RWPE1 (cell line): ENCODE measurements at regions not wholly inside any gene's neighbourhood (a gene's known extent, or its start where the extent isn't known, plus 50 kb on each side); places are given as distances from the start of the nearest gene placed in this dataset.

ENCODE experiments used
- CTCF ChIA-PET: fragments of 350-600 bp; sonication (Branson Sonifier 250); formaldehyde crosslinking; extraction: SDS; loops from one replicate; lab custom pipeline; 2021; lab: Yijun Ruan, JAX
- POLR2A ChIA-PET: fragments of 400-600 bp; formaldehyde crosslinking; extraction: SDS; loops from one replicate; lab custom pipeline; 2020; ENCODE audit warnings: antibody characterized with exemption; ENCODE audit not compliant: low non-redundant PET; lab: Yijun Ruan, JAX
- DNase-seq: peaks from one replicate; pipeline ENCODE4 v3.0.0; 2012; ENCODE audit warnings: low spot score
- H3K27ac ChIP-seq: fragments of 450-650 bp; 2 replicates; pipeline ENCODE4 v1.5.1; 2017
- CTCF ChIP-seq: fragments of 450-650 bp; conservative IDR thresholded peaks from 2 replicates; pipeline ENCODE4 v1.5.1; 2017; ENCODE audit warnings: low read depth, mild to moderate bottlenecking

DNA sequence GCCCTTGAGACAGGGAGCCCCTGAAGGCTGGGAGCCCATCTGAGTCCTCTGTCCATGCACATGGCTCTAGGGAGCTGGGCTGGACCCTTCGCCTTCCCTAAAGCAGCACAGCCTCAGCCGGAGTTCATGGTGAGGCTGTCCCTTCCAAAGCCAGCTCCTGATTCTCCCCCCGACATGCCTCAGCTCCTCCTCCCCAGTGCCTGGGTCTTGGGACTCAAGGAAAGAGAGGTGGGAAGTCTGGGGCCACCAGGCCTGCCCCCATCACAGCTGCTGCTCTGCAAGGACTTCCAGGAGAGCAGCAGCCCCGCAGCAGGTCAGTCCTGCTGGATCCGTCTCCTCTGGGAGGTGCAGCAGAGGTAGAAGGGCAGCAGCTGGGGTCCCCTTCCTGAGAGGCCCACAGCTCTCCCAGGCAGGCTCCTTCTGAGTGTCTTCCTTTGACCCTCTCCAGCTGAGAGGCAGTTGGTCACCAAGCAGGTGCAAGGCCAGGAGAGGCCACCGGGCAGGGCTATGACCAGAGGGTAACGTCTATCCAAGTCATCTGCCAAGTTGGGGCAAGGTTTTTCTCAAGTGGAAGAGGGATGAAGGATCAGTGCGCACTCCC lies 90.5 kb downstream of the ADRA2C start:
- H3K27ac ChIP-seq, result no peak overlapping the region
- DNase-seq, result no peak
- no peak for TF ChIP-seq CTCF
- ChIA-PET CTCF (interaction anchor here (0.8 kb wide), 1 partner anchor 24 kb away, joined by 3 read pairs; no protein-coding TSS in a partner anchor), POLR2A (no interaction called here)

DNA sequence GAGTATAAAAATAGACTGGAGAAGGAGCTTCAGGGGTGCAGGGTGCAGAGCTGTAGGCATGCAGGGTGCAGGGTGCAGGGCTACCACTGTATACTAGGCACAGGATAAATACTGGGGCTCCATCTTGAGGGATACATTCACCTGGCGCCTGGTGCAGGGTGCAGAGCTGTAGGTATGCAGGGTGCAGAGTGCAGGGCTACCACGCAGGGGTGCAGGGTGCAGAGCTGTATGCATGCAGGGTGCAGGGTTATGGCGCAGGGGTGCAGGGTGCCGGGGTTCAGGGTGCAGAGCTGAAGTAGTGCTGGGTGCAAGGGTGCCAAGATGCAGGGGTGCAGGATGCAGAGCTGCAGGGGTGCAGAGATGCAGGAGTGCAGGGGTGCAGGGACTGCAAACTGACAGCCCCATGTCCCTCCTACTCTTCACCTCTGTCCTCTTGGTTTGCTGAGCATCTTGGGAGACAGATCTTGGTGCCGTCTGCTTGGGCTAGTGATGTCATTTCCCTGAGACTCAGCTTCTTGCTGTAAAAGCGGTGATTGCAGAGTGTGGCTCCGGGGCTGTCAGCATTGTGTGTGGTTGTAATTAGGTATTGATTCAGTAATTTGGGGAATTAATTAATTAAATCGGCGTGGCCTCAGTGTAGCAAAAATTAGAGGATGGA lies 91.2 kb downstream of the ADRA2C start:
- POLR2A ChIA-PET, result no interaction called here
- CTCF ChIA-PET, result no interaction called here
- TF ChIP-seq CTCF, result no peak

GRCh38 chr4:3858046-3858730 lies 92.0 kb downstream of the ADRA2C start:
- no peak for DNase-seq
- CTCF ChIA-PET, result no interaction called here
- no peak overlapping the region for H3K27ac ChIP-seq
- TF ChIP-seq CTCF, result no peak
- POLR2A ChIA-PET, result no interaction called here

More for the DNA sequence above, 91.2 kb downstream of the ADRA2C start:
- no peak for DNase-seq
- no peak overlapping the region for H3K27ac ChIP-seq

DNA sequence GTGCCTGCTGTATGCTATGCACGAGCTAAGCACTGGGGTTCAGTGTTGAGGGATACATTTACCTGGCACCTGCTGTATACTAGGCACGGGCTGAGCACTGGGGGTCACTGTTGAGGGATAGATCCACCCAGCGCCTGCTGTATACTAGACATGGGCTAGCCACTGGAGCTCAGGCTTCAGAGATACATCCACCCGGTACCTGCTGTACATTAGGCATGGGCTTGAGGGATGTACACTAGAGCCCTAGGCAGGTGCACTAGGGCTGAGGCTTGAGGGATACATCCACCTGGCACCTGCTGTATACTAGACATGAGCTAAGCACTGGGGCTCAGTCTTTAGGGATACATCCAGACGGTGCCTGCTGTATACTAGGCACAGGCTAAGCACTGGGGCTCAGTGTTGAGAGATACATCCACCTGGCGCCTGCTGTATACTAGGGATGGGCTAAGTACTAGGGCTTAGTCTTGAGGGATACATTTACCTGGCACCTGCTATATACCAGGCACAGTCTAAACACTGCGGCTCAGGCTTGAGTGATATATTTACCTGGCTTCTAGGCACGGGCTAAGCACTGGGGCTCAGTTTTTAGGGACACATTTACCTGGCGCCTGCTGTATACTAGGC lies 92.7 kb downstream of the ADRA2C start:
- no peak for DNase-seq
- no peak for TF ChIP-seq CTCF
- H3K27ac ChIP-seq, result no peak overlapping the region
- ChIA-PET POLR2A (no interaction called here), CTCF (no interaction called here)

GRCh38 chr4:3859571-3859970 lies 93.4 kb downstream of the ADRA2C start:
- no peak for DNase-seq
- CTCF ChIA-PET, result no interaction called here
- no peak overlapping the region for H3K27ac ChIP-seq
- no peak for TF ChIP-seq CTCF
- POLR2A ChIA-PET, result no interaction called here
